DOHH2 (cell line): ENCODE measurements at regions not wholly inside any gene's neighbourhood (a gene's known extent, or its start where the extent isn't known, plus 50 kb on each side); places are given as distances from the start of the nearest gene placed in this dataset.

Experiments used
- H3F3A ChIP-seq: fragments of 200-600 bp; sonication (generic), shearing (Covaris generic); 2 replicates; pipeline ENCODE4 v1.6.0; 2016; ENCODE audit warnings: antibody characterized with exemption, mild to moderate bottlenecking; ENCODE audit not compliant: control insufficient read depth, insufficient read depth
- H3K27ac ChIP-seq: fragments of 200-600 bp; sonication (generic); 2 replicates; pipeline ENCODE4 v1.5.1; 2014; ENCODE audit warnings: low read depth, mild to moderate bottlenecking, low read length, moderate library complexity
- H3K27me3 ChIP-seq: fragments of 200-600 bp; sonication (generic); 2 replicates; pipeline ENCODE4 v1.6.1; 2014; ENCODE audit warnings: mild to moderate bottlenecking, low read length, mixed read lengths; ENCODE audit not compliant: control insufficient read depth
- H3K36me3 ChIP-seq: fragments of 200-600 bp; sonication (generic); 2 replicates; pipeline ENCODE4 v1.6.1; 2014; ENCODE audit warnings: mild to moderate bottlenecking, low read length, moderate library complexity, mixed read lengths; ENCODE audit not compliant: control insufficient read depth
- H3K4me1 ChIP-seq: fragments of 200-600 bp; sonication (generic); 2 replicates; pipeline ENCODE4 v1.6.1; 2014; ENCODE audit warnings: mild to moderate bottlenecking, low read length, mixed read lengths; ENCODE audit not compliant: control insufficient read depth
- H3K4me2 ChIP-seq: fragments of 200-600 bp; sonication (generic); 2 replicates; pipeline ENCODE4 v1.6.0; 2014; ENCODE audit warnings: mild to moderate bottlenecking, low read length, moderate library complexity
- H3K4me3 ChIP-seq: fragments of 200-600 bp; sonication (generic); 2 replicates; pipeline ENCODE4 v1.5.1; 2014; ENCODE audit warnings: mild to moderate bottlenecking, low read length, mixed read lengths
- H3K79me2 ChIP-seq: fragments of 200-600 bp; sonication (generic); 2 replicates; pipeline ENCODE4 v1.6.1; 2014; ENCODE audit warnings: mild to moderate bottlenecking, low read length, mixed read lengths; ENCODE audit not compliant: control insufficient read depth
- H3K9me2 ChIP-seq: fragments of 200-600 bp; sonication (generic); replicated peaks from 2 replicates; pipeline ENCODE4 v1.6.1; 2014; ENCODE audit warnings: mild to moderate bottlenecking, low read length, mixed read lengths; ENCODE audit not compliant: control insufficient read depth
- H3K9me3 ChIP-seq: fragments of 200-600 bp; sonication (generic); 2 replicates; pipeline ENCODE4 v1.6.1; 2014; ENCODE audit warnings: antibody characterized with exemption, low read length, mixed read lengths; ENCODE audit not compliant: control insufficient read depth, insufficient read depth
- H4K20me1 ChIP-seq: fragments of 200-600 bp; sonication (generic); 2 replicates; pipeline ENCODE4 v1.6.0; 2014; ENCODE audit warnings: low read depth, mild to moderate bottlenecking, antibody characterized with exemption, low read length, moderate library complexity; ENCODE audit not compliant: control insufficient read depth, insufficient read depth
- CTCF ChIP-seq: fragments of 200-600 bp; sonication (generic); IDR thresholded peaks from one replicate; pipeline ENCODE4 v1.5.1; 2014; ENCODE audit warnings: antibody characterized with exemption, mild to moderate bottlenecking, low read depth, low read length; ENCODE audit not compliant: poor library complexity, severe bottlenecking
- EZH2phosphoT487 ChIP-seq: fragments of 200-600 bp; sonication (generic); IDR thresholded peaks from 2 replicates; pipeline ENCODE4 v1.6.1; 2017; ENCODE audit warnings: borderline replicate concordance, mild to moderate bottlenecking, antibody characterized with exemption, low read length, moderate library complexity, mixed read lengths

- H3K79me2 ChIP-seq, result no peaks in the 10 kb centered on the region
- no peaks in the 10 kb centered on the region for H4K20me1 ChIP-seq
- no peak overlapping the region for H3K27ac ChIP-seq
- no peak overlapping the region for H3K4me3 ChIP-seq
- H3F3A ChIP-seq, result no peaks in the 10 kb centered on the region
- TF ChIP-seq CTCF (no peak), EZH2phosphoT487 (no peak)
- no peaks in the 10 kb centered on the region for H3K27me3 ChIP-seq
- no peaks in the 10 kb centered on the region for H3K36me3 ChIP-seq
- H3K4me1 ChIP-seq, result no peaks in the 10 kb centered on the region
- H3K4me2 ChIP-seq, result no peak overlapping the region
- H3K9me3 ChIP-seq, result no peaks in the 10 kb centered on the region
- no peaks in the 10 kb centered on the region for H3K9me2 ChIP-seq
Measured at GRCh38 chr11:95514416-95515110, 275.0 kb downstream of the FAM76B start.

- Histone ChIP-seq H3K27ac (no peak overlapping the region), H3K27me3 (no peaks in the 10 kb centered on the region), H3K9me2 (no peaks in the 10 kb centered on the region), H4K20me1 (no peaks in the 10 kb centered on the region), H3K79me2 (no peaks in the 10 kb centered on the region), H3K9me3 (no peaks in the 10 kb centered on the region), H3F3A (no peaks in the 10 kb centered on the region), H3K4me1 (no peaks in the 10 kb centered on the region), H3K4me2 (no peak overlapping the region), H3K4me3 (no peak overlapping the region), H3K36me3 (no peaks in the 10 kb centered on the region)
- no peak for TF ChIP-seq EZH2phosphoT487
- TF ChIP-seq CTCF, result no peak
Measured at GRCh38 chr11:95512682-95513081, 276.9 kb downstream of the FAM76B start.

GRCh38 chr11:95512177-95512576 is 277.4 kb downstream of the FAM76B start:
- no peaks in the 10 kb centered on the region for H3F3A ChIP-seq
- H3K4me2 ChIP-seq, result no peak overlapping the region
- no peaks in the 10 kb centered on the region for H3K9me3 ChIP-seq
- no peaks in the 10 kb centered on the region for H4K20me1 ChIP-seq
- no peak overlapping the region for H3K27ac ChIP-seq
- no peak overlapping the region for H3K4me3 ChIP-seq
- H3K9me2 ChIP-seq, result no peaks in the 10 kb centered on the region
- H3K36me3 ChIP-seq, result no peaks in the 10 kb centered on the region
- H3K4me1 ChIP-seq, result no peaks in the 10 kb centered on the region
- H3K79me2 ChIP-seq, result no peaks in the 10 kb centered on the region
- no peaks in the 10 kb centered on the region for H3K27me3 ChIP-seq
- TF ChIP-seq CTCF (no peak), EZH2phosphoT487 (no peak)
